NCI-H526 treated with DMSO at 0.1 percent for 48 hours (cell line): ENCODE measurements at regions not wholly inside any gene's neighbourhood (a gene's known extent, or its start where the extent isn't known, plus 50 kb on each side); places are given as distances from the start of the nearest gene placed in this dataset.
"Not testable (repeated sequence)": the region's sequence is repeated elsewhere in the genome, so short reads cannot be mapped to it uniquely, and the experiment has no call there.

ENCODE experiments used
- DNase-seq: peaks from one replicate; lab custom pipeline; 2025; lab: John Stamatoyannopoulos, UW

- no peak for DNase-seq
These were observed 373.0 kb downstream of the CCSER2 start for GRCh38 chr10:84701370-84701720.

GRCh38 chr10:84704101-84704500, 375.7 kb downstream of the CCSER2 start:
- DNase-seq = no peak

- DNase-seq = no peak
These were observed 378.0 kb downstream of the CCSER2 start for GRCh38 chr10:84706431-84706830.

- peak; percentile 11 for DNase-seq
These were observed 378.5 kb downstream of the CCSER2 start for GRCh38 chr10:84706875-84707274.

GRCh38 chr10:84715911-84716310, 387.5 kb downstream of the CCSER2 start:
- peak; percentile 13 for DNase-seq

- no peak for DNase-seq
These were observed 390.7 kb downstream of the CCSER2 start for GRCh38 chr10:84718877-84719616.

- DNase-seq = no peak
These were observed 391.3 kb downstream of the CCSER2 start for GRCh38 chr10:84719687-84720086.

- no peak for DNase-seq
These were observed 399.0 kb downstream of the CCSER2 start for GRCh38 chr10:84727398-84727797.

- DNase-seq = not testable (repeated sequence)
These were observed 410.7 kb downstream of the CCSER2 start for GRCh38 chr10:84739126-84739525.

GRCh38 chr10:84739641-84740040, 411.3 kb downstream of the CCSER2 start:
- DNase-seq = no peak

- DNase-seq = no peak
These were observed 415.1 kb downstream of the CCSER2 start for GRCh38 chr10:84743483-84743882.

GRCh38 chr10:84755311-84755710, 426.9 kb downstream of the CCSER2 start:
- DNase-seq = no peak

GRCh38 chr10:84756653-84757052, 428.3 kb downstream of the CCSER2 start:
- DNase-seq = not testable (repeated sequence)

GRCh38 chr10:84761994-84762614, 433.7 kb downstream of the CCSER2 start:
- not testable (repeated sequence) for DNase-seq

- no peak for DNase-seq
These were observed 434.5 kb downstream of the CCSER2 start for GRCh38 chr10:84762754-84763394.

- no peak for DNase-seq
These were observed 435.6 kb downstream of the CCSER2 start for GRCh38 chr10:84763965-84764364.

- DNase-seq = no peak
These were observed 436.7 kb downstream of the CCSER2 start for GRCh38 chr10:84765086-84765485.

GRCh38 chr10:84765656-84766055, 437.3 kb downstream of the CCSER2 start:
- no peak for DNase-seq

- DNase-seq = no peak
These were observed 438.5 kb downstream of the CCSER2 start for GRCh38 chr10:84766923-84767322.

GRCh38 chr10:84768132-84768531, 439.7 kb downstream of the CCSER2 start:
- DNase-seq = no peak

GRCh38 chr10:84770824-84771223, 442.4 kb downstream of the CCSER2 start:
- no peak for DNase-seq

- DNase-seq = no peak
These were observed 455.0 kb downstream of the CCSER2 start for GRCh38 chr10:84783386-84783785.

GRCh38 chr10:84783909-84784308, 455.5 kb downstream of the CCSER2 start:
- DNase-seq = no peak
